ENCODE measurements at regions not wholly inside any gene's neighbourhood (a gene's known extent, or its start where the extent isn't known, plus 50 kb on each side); places are given as distances from the start of the nearest gene placed in this dataset.

GRCh38 chr11:33520112-33520511 is 180.5 kb downstream of the C11orf91 start:
- DNase-seq, result no peak

- no peak for DNase-seq
Measured at GRCh38 chr11:33515347-33515746, 185.3 kb downstream of the C11orf91 start.

DNA sequence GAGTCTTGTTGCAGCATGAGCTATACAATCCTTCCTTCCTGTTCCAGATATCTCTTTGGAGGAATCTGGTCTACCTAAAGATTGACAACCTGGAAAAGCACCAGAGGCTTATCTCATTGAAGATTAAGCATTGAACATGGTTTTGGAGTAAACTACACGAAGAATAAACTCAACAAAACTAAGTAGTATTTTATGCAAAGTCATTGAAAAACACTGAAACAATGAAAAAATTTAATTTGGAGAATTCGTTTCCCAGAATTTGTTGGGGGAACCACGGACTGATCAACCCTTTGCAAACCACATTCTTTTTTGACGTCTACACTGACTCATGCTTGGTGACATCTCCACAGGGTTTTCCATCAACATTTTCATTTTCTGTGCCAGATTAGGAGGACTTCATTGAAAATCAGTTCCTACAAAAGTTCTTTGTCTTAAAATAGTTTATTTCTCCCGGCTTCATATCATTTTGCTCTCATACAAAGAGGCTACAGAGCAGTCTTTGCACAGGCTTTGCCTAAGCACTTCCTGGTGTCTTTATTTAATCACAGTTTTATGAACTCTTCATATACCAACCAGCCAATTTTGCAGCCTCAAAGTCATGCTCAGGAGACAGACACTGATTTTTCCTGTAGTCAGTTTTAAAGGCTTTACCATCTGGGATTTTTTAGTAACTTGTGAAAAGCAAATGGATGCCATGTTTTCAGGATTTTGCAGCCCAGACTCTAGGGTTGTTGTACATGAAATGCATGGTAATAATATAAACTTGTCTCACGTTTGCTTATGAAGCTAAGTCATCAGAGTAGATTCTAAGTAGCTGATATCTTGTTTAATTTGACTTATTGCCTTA is 186.3 kb downstream of the C11orf91 start:
- DNase-seq, result no peak

GRCh38 chr11:33509632-33510031 is 191.0 kb downstream of the C11orf91 start:
- no peak for DNase-seq

DNA sequence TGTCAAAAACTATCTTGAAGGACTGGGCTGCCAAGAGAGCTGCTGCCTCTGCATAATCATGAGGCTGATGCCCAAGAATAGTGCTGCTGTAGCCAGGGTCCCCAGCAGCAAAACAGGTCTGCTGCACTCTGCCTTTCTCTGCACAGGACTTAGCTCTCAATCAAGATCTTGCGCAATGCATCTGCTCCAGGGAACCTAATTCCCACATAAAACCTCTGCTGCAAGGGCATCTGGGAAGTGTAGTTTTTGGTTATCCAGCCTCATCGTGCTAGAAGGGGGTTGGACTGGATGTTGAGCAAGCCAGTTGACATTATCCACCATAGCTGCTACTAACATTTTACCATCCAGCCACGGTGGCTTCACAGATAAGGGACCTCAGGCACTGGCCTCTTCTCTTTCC is 192.7 kb downstream of the C11orf91 start:
- no peak for DNase-seq

DNA sequence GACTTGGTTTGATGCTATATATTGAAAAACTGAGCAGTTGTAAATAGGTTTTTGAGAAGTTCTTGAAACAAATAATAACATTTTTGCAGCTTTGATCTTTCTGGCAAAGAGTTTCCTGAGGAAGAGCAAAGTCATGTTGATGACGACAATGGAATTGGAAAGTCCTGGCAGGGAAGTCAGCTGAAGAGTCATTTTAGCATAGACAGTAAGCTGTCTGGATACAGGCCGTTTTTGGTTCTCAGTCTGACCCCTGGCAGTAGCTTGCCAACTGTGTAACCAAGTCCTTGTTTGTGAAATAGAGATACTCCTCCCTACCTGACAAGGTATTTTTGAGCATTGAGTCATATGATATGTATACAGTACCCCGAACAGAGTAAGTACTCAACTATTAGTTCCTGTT is 193.3 kb downstream of the C11orf91 start:
- DNase-seq, result no peak

DNA sequence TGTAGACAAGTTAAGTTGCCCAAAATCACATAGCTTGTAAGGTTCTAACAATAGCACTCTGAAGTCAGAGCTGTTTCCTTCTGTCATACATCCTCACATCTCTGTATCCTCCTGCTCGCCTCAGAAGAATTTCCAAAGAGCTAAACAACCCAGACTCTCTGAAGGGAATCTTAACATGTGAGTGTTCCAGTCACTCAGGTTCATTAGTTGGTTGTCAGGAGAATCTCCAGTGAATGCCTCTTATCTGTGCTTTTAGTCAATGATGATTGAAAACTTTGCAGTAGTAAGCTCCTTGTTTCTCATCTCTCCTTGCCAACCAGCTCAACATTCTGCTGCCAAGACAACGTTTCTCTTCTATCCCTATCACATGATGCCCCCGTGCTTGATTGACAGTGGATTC is 195.5 kb downstream of the C11orf91 start:
- DNase-seq, result no peak

DNA sequence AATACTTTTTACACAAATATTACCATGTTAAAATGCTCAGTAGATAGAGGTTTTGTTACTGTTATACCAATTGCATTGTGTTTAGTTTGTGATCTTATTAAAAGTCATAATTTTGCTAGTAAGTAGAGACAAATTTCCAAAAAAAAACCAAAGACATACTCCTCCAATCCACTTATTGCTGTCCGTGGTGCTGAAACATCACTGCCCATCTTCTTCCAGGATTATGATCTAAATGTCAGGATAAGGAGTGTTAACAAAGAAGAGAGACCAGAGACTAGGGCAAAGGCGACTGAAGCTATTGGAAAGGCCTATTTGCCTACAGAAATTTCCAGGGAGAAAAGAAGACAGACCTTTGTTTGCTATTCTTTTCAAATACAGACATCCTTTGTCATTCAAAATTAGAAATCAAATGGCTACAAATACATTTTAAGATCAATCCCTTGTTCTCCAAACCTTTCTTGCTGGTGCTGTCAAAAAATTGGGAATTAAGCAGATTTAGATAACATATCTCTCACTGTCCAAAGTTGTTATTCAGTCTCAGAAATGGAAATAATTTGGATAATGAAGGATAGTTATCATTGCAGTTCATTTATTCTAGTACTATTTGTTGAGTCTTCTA is 199.7 kb downstream of the C11orf91 start:
- no peak for DNase-seq

DNA sequence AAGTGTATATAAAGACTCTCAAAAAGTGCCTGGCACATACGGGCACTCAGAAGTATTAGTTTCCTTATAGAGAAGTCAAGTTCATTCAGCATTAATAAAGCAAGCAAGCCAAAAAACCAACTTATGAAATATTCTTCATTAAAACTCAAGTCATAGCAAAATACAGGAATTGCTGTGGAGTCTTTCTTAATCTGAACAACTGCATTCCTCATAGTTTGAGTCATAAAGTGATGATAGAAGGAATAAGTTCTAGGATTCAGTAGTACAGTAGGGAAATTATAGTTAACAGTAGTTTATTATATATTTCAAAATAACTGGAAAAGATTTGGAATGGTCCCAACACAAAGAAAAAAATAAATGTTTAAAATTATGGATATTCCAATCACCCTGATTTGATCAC is 200.3 kb downstream of the C11orf91 start:
- DNase-seq, result no peak

GRCh38 chr11:33492596-33492995 is 208.0 kb downstream of the C11orf91 start:
- no peak for DNase-seq

DNA sequence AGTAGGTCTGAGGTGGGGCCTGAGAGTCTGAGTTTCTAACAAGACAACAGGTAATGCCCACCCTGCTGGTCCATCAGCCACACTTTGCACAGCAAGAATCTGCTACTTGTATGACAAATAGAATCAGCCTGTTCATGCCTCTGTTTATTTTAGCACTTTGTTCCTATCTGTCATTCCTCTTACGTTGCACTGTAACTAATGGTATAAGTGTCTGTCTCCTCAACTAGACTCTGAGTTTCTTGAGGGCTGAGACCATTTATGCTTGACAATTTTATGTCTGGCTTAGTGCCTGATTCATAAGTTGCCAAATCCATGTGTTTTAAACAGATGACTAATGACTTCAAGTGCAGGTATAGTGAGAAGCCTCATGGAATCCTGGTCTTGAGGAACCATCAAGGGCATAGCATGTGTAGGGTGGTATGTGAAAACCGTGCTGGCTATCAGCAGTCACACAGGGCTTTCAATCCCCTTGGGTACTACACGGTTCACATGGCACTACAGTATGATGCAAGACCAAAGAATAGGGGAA is 209.7 kb downstream of the C11orf91 start:
- no peak for DNase-seq

DNA sequence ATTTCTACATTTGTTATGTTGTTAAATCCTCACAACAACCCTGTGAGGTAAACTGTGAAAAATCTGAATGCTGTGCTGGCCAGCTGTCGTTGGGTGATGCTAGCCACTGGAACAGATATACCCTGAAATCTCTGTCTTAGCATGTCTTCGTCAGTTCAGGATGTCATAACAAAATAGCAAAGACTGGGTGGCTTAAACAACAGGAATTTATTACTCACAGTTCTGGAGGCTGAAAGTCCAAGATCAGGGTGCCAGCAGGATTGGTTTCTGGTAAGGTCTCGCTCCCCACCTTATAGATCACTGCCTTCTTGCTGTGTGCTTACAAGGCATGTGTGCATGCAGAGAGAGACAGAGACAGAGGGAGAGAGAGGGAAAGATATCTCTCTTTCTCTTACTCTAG is 211.7 kb downstream of the C11orf91 start:
- DNase-seq, result no peak

- no peak for DNase-seq
Measured at GRCh38 chr11:33480626-33481025, 220.0 kb downstream of the C11orf91 start.

DNA sequence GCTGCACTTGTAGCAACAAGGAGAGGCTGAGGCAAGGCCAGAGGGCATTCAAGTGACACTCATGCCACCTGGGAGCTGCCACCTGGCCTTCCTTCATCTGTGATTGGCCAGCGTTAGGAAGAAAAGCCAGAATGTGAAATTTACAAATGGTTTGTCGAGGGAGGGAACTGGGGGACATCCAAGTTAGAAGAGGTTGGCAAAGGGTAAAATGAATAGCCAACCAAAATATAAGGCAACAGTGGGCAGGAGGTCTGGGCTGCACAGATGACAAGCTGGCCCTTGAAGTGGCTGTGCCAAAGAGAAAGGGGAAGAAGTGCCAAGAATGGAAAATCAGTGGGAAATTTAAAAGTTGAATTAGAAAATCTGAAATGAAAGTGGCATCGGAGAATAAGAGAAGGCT is 221.4 kb downstream of the C11orf91 start:
- DNase-seq, result peak; percentile 84

GRCh38 chr11:33478111-33478573 is 221.0 kb downstream of the HIPK3 start:
- DNase-seq, result peak; percentile 77

GRCh38 chr11:33476945-33477606 is 219.9 kb downstream of the HIPK3 start:
- DNase-seq, result no peak

DNA sequence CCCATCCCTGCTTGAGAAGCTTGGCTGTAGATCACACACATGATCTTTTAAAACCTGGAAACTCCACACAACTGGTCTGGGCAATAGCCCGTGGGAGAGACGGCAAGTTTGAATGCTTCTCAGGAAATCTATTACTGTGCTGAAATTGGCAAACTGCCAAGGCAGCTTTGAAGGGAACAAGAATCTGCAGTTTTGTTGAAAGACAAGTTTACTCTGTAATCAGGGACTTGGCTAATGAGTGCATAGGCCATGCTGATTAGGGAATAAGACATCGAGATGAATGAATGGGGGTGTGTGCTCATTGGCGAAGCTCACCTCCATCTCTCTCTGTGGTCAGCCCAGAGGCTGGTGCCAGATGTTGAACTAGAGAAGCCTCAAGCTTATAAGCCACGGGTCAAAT is 218.8 kb downstream of the HIPK3 start:
- DNase-seq, result peak; percentile 72

GRCh38 chr11:33474866-33475265 is 217.7 kb downstream of the HIPK3 start:
- no peak for DNase-seq

DNA sequence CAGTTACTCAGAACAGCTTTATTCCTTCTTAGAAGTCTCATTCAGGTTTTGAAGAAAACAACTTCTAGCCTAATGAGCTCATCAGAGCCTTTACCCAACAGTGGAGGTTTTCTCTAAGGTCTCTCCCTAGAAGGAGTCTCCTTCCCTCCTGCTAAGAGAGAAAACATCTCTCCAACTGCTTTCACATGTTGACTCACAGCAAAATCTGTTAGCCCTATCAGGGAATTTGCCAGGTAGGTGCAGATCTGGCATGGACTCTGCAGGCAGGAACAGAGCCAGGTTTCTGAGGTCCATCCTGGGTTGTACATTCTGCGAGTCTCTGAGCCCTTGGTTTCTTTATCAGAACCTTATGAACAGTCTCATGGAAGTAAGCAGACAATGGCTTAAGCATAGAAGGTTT is 214.4 kb downstream of the HIPK3 start:
- DNase-seq, result no peak

GRCh38 chr11:33467966-33468365 is 210.8 kb downstream of the HIPK3 start:
- no peak for DNase-seq

DNA sequence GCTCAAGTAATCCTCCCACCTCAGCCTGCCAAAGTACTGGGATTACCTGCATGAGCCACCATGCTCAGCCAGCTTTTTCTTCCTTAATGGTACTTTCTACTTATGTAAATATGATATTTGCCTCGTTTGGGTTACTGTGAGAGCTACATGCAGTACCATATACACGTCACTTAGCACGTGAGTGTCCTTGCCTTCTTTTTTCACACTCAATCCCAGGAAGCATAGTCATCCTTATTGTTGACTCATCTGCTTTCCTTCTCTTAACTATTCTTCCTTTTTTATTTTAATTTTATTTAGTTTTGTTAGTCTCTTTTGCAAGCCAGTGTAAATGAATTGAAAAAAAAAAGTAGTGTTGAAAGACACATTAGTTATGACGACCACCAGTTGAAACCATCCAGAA is 205.9 kb downstream of the HIPK3 start:
- no peak for DNase-seq

DNA sequence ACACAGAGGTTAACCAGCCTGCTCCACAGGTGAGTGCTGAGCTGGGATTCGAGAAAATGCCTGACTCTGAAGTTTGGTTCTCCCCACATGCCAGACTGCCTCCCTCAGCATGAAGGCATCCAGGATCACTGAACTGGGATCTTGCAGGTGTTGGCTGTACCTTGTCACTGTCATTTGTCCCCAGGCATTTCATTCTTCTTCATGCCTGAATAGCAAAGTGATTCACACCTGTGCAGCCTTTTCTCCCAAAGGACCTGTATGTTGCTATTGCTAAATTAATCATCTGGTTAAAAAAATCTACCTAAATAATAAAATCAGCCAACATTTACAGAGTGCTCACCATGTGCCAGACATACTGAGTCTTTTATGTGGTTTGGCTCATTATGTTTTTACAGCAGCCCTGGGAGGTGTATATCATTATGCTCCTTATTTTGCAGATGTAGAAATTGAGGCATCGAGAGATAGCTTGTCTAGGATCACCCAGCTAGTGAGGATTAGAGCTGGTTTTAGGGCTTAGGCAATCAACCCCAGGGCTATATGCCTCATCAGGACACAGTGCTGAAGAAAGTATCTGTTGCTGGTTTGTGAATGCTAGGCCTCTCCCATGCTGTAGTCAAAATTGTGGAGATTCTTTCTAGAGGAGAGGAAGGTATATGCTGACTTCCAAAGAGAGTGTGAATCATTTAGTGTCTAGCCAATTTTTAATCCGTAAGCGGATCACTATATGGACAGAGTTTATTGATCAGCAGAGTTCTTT is 204.4 kb downstream of the HIPK3 start:
- no peak for DNase-seq

DNA sequence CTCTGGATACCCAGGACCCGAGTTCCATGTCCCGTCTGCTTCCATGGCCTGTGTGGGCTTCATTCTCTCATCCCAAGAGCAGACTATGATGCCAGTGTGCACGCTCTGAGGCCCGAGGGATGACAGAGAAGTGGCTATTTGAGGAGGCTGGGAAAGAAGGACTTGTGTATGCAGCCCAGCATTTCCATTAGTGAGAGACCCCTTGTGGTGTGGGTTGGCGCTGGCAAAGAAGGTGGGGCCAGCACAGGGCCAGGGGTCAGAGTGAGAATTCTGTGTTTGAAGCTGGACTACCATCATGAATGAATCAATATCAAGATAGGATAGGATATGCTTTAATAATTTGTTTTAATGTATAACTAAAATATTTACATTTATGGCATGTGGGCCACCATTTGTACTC is 200.8 kb downstream of the HIPK3 start:
- DNase-seq, result no peak

Data from NCI-H1092 treated with DMSO at 0.1 percent for 48 hours (cell line).